ENCODE measurements at regions not wholly inside any gene's neighbourhood (a gene's known extent, or its start where the extent isn't known, plus 50 kb on each side); places are given as distances from the start of the nearest gene placed in this dataset.
A peak's percentile ranks its signal among the peaks of the same experiment; 100 is the strongest.

DNA sequence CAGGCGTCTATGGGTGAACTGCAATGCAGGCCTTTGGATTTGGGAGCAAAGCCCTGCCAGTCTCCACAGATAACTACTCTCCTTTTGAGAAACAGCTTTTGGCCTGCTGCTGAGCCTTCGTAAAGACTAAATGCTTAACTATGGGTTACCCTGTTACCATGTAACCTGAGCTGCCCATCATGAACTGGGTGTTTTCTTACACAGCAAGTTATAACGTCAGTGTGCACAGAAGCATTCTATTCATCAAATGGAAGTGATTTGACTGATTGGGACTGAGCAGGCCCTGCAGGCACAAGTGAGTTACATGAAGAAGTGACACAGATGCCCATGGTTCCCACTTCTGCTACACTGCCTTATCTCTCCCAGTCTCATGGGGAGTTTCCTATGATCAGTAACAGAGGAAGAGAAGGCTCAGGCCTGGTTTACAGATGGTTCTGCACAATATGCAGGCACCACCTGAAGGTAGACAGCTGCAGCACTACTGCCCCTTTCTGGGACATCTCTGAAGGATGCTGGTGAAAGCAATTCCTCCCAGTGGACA is 319.1 kb downstream of the CD83 start:
- DNase-seq (ENCODE audit: low read depth) = no peak

DNA sequence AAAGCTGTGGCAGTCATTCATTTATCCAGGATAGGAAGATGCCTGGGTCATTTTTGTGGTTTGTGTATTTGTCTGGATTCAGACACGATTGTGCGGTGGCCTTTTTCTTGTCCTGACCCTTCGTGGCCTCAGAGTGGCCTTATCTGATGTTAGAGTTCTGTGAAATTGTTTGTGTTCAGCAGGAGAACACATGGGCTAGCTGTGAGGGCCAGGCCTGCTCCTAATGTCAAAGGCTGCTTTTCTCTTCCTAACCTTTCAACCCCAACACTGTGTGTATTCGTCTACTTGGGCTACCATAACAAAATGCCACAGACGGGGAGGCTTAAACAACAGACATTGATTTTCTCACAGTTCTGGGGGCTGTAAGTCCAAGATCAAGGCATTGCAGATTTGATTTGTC is 321.8 kb downstream of the CD83 start:
- DNase-seq (ENCODE audit: low read depth) = no peak

DNA sequence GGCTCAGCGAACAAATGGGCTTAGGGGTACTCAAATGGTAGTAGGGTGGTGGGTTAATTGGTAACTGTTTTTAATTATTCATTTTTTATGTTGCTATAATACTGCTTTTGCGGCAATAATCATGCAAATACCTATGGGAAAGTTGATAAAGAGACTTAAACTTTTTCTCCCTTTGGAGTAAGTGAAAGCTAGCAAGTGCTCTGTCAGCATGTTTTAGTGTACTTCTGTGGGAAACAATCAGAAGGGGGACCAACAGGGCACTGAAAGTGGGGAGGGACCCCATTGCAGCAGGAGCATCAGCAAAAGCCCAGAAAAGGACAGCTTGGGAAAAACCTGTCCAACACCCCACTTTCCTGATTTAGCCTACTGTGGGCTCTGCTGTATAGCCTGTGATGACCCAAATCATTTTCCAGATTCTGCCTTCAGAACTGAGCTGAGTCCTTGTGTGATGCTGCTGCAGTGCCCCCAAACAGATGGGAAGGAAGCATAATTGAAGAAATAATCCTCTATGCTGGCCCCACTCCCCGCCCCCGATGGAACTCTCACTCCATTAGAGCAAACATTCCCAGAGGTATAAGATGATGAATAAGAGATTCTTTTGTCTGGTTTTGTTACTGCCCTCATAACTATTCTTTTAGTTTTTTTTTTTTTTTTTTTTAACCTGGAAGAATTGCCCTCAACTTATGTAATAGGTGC is 322.8 kb downstream of the CD83 start:
- no peak for DNase-seq (ENCODE audit: low read depth)

DNA sequence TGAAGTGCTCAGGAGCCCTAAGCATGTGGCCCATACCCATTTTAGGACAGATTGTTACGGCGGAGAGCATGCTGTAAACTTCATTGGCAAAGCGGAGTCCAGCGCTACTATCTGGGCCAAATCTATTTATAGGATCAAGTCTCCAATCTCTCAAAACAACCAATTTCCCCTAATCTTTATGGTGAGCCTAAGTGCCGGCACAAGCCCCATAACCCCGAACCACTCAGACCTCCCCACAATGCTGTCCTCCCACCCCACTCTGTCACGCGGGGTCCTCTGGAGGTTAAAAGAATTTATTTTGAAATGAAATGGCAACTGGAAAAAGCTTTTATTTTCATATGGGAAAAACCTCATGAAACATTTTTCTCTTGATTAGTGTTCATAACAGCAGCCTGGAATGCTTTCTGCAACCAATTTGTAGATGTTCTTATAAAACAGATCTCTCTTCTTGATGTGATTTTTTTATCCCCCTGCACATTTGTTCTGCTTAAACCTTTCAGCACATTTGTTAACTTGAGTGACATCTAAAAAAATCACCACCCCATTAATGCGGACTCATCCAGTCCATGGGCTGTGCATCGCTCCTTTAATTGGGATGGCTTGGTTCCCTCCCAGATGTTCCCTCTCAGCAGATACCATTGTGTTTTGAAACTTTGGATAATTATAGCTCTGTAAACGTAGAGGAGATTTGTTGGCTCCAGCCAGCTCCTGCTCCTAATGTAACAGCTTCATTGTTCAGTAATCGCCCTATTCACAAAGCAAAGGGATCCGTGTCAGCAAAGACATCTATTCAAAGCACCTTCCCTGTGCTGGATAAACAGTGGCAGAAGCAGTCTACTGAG is 323.6 kb downstream of the CD83 start:
- no peak for DNase-seq (ENCODE audit: low read depth)

DNA sequence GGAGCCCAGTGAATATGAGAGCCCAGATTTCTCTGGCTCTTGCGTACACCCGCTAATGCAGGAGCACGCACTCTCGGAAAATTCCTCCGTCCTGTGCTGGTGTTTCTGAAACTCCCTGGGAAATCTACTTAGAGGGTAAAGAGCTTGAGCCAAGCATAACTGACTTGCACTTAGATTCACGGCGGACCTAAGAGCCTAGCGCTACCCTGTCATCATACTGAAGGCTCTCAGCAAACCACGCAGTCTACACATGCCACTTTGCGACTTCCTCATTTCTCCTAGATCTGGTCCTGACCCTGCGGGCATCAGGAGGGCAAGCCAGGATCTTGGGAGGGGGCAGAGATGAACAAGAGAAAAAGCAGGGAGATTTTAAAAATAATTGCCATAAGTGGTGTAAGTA is 324.7 kb downstream of the CD83 start:
- DNase-seq (ENCODE audit: low read depth) = no peak

DNA sequence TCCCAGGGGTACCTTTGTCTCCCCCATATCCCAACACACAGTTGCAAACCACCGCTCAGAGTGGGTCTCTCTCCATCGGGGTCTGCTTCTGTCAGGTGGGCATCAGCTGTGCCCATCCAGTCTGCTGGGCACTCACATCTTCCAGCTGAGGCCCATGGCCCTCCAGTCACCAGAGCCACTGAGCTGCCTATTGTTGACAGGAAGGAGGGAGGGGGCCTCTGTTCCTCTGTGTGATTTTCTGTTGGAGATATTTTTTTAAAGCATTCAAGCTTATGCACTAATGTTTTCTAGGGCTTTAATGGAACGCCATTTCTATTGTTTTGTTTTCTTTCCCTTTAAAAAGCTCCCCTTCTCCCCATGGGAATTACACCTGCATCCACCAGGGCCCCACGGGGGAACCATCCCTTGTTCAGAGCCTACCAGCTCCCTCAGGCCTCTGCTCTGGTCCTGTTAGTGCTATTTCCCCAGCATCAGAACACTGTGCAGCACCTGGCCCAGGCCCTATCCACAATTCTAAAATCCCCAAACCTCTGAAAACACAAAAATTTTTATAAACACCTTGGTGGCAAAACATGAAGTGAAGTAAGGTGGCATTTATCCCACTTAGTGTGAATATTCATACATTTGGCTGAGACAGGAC is 326.2 kb downstream of the CD83 start:
- DNase-seq (ENCODE audit: low read depth) = no peak

DNA sequence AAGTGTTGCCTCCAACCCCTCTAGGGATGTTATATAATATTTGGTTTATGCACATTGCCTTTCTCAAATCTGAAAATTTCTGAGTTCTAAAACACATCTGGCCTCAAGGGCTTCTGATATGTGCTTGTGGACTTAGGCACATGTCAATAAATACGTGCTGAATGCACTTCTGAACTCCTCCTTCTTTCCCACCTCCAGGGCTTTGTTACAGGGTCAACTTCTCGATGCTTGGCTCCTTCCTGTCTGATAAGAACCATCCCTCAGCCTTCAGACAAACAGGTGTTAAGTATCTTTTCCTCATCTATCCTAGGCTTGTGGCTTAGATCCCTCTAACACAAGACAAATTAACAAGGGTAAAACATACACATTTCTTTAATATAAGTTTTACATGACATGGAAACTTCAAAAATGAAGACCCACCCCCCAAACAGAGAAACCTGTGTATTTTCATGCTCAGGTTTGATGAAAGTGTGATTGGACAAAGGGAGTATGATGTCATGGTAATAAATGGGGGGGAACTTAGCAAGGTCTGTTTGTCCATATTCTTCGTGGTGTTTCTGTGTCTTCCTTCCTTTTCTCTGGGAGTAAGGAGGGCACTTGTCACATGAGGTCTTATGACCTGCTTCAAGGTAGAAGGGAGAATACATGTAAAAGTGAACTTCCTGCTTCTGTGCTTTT is 326.9 kb downstream of the CD83 start:
- DNase-seq (ENCODE audit: low read depth) = no peak

DNA sequence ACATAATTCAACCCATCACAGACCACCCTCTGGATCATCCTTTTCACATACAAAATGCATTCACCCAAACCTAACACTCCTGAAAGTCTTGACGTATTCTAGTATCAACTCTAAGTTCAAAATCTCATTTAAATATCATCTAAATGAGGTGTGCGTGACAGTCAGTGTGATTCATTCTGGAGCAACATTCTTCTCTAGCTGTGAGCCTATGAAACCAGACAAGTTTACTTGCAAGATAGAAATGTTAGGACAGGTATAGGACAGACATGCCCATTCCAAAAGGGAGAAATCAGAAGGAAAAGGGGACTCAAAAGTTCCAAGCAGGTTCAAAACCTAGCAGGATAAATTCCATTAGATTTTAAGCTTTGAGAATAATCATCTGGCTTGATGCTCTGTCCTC is 329.7 kb downstream of the CD83 start:
- no peak for DNase-seq (ENCODE audit: low read depth)

DNA sequence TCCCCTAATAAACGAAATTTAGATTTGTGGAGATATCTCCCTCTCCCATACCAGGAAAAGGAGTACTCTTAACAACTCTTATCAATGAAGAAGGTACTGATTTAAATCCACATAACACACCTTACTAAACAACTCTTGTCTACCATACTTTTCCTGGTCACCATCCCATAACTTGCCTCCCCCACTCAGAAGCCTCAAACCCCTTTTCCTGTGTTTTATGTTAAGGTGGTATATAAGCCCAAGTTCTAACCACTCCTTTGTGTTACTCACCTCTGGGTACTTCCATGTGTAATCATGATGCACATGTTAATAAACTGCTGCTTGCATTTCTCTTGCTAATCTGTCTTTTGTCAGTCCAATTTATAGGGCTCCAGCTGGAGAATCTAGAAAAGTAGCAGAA is 330.7 kb downstream of the CD83 start:
- no peak for DNase-seq (ENCODE audit: low read depth)

DNA sequence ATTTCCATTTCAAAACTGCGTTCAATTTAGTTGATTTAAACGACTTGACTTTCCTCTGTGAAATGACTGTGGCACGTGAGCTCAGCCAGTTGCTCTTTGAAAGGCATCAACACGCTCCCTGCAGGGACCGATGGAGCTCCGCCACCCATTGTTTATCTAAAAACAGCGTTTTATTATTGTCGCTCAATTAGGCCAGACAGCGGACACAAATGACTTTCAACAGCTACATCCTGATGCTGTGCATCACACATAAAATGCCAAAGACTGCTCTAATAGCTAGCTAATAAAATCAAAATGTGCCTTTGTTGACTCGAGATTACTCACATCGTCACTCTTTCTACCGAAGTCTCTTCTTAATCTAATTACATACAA is 332.5 kb downstream of the CD83 start:
- no peak for DNase-seq (ENCODE audit: low read depth)

DNA sequence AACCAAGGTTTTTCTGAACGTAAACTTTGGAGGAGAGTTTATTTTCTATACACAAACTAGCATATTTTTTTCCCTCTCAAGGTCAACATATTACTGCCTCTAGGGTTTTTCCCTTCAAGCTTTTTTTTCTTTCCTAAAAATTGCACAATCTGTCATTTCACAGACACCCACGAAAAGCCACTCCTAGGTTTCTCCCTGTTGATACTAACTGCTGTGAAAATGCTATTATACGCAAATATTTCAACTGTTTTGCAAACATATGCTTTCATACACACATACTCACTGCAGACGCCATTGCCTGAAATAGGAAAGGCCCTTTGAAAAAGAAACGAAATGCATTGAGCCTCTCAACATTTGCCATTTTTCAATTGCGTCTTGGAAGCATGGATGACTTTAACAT is 333.0 kb downstream of the CD83 start:
- no peak for DNase-seq (ENCODE audit: low read depth)

DNA sequence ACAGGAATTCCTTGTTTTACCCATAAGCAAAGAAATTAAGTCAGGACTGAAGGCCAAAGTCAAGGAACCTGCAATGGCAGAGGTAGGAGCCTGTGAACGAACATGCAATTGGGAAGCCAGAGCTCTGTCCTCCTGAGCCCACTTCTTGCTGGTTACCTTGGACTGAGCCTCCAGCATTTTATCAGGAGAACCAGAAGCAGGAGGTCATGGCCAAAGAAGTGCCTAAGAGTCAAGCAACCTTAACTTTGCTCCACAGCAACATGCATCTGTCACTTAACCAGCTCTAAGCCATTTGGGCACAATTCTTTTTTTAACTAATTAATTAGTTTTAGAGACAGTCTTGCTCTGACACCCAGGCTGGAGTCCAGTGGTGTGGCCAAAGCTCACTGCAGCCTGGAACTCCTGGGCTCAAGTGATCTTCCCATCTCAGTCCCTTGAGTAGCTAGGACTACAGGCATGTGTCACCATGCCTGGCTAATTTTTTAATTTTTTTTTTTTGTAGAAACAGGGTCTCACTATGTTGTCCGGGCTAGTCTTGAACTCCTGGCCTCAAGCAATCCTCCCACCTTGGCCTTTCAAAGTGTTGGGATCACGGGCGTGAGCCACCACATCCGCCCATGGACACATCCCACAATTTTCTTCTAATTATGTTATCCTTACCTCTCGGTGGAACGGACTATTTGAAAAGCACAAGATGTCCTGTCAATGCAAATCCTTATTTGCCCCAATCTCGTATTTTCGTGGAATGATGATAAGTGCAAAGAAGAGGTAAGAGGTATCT is 334.2 kb downstream of the CD83 start:
- DNase-seq (ENCODE audit: low read depth) = no peak

DNA sequence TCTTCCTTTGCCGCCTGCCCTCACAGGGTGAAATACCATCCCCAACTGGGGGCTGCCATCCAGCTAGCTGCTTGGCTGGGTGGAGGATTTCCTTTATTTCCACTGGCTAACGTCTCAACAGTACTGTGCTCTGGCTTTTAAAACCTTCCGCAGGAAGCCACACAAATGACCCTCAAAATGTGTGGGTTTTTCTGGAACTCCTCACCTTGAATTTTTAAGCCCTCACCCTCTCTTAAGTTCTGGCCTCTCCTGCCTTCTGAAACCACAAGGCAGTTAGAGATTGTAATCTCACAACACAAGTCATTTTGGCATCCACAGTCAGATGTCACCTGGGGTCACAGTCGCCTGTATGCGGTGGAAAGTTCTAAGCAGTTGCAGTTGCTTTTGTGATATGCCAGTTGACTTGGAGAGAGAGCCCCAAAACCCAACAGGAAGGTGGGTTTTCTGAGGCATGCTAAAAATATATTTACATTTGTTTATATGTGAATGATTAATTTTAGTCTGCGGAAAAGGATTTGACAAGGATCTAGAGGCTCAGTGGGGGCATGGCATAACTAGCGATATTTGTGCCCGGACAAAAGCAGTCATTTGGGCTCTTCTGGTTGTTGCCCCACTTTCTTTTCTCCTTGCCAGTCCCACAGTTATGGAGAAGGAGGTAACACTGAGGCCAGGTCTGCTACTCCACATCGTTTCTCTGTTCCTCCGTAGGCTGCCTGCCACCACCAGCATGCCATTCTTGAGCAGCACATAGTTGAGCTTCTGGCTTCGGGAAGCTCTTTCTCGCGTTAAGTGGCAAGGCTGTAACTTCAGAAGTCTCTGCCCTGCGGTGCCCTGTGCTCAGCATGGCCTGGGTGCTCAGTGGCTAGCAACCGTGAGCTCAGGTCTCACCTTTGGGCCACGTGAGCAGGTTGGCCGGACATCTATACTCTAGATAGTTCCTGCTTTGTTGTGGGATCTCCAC is 335.3 kb downstream of the CD83 start:
- no peak for DNase-seq (ENCODE audit: low read depth)

DNA sequence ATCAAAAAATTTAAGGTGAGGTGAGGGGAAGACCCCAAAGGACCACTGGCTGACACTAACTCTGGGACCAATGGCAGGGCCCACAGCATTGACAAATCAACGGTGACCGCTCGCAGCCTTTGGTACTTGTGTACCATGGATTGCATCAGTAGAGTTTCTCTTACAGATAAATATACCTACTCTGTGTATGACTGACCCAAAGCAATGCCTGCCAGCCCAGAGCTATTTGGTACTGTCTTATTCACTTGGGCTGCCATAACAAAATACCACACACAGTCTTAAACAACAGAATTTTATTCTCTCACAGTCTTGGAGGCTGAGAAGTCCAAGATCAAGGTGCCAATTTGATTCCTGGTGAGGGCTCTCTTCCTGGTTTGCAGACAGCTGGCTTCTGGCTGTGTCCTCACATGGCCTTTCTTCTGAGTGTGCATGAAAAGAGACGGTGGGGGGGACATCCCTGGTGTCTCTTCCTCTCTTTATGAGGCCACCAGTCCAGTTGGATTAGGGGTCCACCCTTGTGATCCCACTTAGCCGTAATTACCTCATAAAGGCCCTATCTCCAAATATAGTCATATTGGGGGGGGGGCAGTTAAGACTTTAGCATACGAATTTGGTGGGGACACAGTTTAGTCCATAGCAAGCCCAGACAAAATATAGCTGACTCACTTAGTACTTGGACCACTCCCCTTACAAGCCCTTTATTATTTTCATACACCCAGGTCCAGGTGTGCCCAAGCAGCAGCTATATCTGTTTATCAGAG is 336.3 kb downstream of the CD83 start:
- DNase-seq (ENCODE audit: low read depth) = no peak

DNA sequence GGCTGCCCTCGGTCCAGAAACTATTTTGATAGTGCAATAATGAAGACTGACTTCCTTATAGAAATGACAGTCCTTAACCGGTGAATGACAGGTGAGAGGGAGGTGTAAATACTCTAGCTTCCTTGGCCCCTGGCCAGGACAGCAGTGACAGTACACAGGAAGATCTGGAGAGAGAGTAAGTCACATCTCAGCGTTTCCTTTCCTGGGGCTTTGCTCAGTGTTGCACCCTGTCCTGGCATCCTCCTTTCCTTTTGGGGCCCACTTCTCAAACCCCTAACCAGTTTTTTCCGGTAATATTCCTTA is 336.9 kb downstream of the CD83 start:
- peak; percentile 24 for DNase-seq (ENCODE audit: low read depth)

DNA sequence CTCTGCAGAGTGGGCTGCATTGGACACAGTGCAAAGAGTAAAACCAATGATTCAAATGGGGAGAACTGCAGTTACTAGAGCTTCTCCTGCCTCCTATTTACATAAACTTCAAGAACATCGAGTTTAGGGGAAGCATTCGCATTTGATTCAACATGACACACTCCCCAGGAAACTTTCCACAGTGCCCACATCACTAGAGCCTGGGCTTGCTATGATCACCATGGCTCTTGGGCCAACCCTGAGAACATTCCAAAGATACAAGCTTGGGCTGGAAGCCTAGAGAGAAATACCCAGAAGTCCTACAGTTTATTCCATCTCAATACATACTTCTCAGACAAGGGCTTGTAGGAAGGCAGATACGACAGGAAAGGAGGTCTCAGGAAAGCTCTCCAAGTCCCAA is 337.9 kb downstream of the CD83 start:
- no peak for DNase-seq (ENCODE audit: low read depth)

DNA sequence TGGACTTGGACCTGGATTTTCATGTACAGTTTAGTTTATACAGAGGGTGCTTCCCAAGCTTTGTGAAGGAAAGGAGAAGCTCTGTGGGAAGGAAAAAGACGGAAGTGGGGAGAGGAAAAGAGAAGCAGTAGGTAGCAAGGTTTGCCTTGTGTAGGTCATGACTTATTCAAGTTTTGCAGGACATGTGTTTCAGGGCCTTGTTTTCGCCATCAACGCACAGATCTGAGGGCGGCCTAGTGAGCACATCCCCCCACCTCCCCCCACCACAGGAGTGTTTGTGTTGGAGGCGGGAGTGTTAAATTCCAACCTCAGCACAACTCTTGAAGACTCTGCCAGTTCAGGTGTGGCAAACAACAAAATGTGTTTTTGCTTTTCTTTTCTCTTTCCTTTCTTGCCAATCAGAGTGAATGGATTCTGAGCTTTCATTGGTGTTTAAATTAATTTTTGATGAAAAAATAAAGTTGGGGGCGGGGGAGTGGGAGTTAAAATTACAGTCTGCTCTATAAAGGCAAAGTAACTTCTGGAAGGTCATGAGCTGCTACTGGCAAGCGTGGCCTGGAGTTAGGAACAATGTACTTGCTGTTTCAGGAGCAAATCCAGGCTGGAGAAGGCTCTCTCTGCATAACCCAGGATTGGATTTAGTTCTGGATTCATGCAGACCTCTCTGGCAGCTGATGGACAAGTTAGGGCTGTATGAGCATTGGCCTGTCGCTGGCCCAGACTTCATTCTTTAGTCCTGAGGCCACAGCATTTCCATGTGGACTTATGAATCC is 338.5 kb downstream of the CD83 start:
- DNase-seq (ENCODE audit: low read depth) = no peak

DNA sequence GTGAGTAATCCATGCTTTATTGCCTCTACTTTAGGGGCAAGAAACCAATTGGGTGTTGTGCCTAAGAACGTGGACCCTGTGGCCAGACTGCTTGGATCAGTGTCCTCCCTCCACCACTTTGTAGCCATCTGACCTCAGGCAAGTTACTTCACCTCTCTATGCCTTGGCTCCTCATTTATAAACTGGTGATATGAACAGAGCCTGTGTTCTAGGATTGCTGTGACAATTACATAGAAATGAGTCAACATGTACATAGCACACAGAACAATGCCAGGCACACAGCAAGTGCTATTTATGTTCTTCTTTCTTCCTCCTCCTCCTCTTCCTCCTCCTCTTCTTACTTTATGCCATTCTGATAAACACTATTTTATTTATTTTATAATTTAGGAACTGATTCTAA is 339.4 kb downstream of the CD83 start:
- DNase-seq (ENCODE audit: low read depth) = no peak

DNA sequence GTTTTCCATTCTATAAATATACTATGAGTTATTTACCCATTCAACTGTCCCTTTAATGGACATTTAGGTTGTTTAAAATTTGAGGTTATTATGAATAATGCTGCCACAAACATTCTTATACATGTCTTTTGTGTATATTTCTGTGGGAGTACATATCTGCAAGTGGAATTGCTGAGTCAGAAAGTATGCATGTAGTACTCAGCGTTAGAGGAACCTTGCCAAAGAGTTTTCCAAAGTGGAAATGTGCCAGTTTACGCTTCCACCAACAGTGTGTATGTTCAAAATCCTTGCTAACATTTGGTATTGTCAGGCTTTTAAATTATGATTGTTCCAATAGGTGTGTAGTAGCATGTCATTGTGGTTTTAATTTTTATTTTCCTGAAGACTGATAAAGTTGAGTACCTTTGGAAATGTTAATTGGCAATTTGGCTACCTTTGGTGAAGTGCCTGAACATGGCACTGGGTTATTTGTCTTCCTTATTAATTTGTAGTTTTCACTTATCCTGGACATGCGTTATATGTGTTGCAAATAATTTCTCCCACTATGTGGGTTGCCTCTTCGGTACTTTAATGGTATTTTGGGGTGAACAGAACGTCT is 341.2 kb downstream of the CD83 start:
- no peak for DNase-seq (ENCODE audit: low read depth)

All from stimulated activated CD4-positive, alpha-beta T cell treated with anti-CD3 and anti-CD28 coated beads, Interleukin-2, amount 100 ng/mL, for 4 hours (primary cell).